GM12891 (cell line): ENCODE measurements at regions not wholly inside any gene's neighbourhood (a gene's known extent, or its start where the extent isn't known, plus 50 kb on each side); places are given as distances from the start of the nearest gene placed in this dataset.

Source experiments
- DNase-seq: peaks from one replicate; pipeline ENCODE4 v3.0.0; 2011; ENCODE audit warnings: low spot score; ENCODE audit not compliant: insufficient read length
- FAIRE-seq: peaks from 2 replicates; lab custom pipeline; 2011; peaks lifted over from hg19 to GRCh38; lab: Jason Lieb, UNC
- PAX5 ChIP-seq: IDR thresholded peaks from 2 replicates; pipeline ENCODE4 v1.6.1; 2011; ENCODE audit warnings: low read length, moderate library complexity, mild to moderate bottlenecking; ENCODE audit not compliant: insufficient read depth, severe bottlenecking
- POLR2A ChIP-seq: IDR thresholded peaks from 2 replicates; pipeline ENCODE4 v1.6.1; 2011; ENCODE audit warnings: low read depth, low read length, control low read depth
- POLR2AphosphoS5 ChIP-seq: IDR thresholded peaks from 2 replicates; pipeline ENCODE4 v1.6.1; 2011; ENCODE audit warnings: low read depth, low read length, control low read depth
- POU2F2 ChIP-seq: IDR thresholded peaks from 2 replicates; pipeline ENCODE4 v1.6.1; 2011; ENCODE audit warnings: low read depth, mild to moderate bottlenecking, control low read depth, low read length, moderate library complexity
- SPI1 ChIP-seq: IDR thresholded peaks from 2 replicates; pipeline ENCODE4 v1.6.1; 2011; ENCODE audit warnings: low read depth, low read length, control low read depth
- TAF1 ChIP-seq: IDR thresholded peaks from 2 replicates; pipeline ENCODE4 v1.6.1; 2011; ENCODE audit warnings: low read depth, low read length, control low read depth

GRCh38 chr16:5903153-5903552 is 805.6 kb upstream of the EEF2KMT start:
- FAIRE-seq (no peak), DNase-seq (no peak)
- TF ChIP-seq PAX5 (no peak), POU2F2 (no peak), TAF1 (no peak), POLR2A (no peak), POLR2AphosphoS5 (no peak), SPI1 (no peak)

- no peak for TF ChIP-seq POLR2AphosphoS5
- no peak for TF ChIP-seq PAX5
- TF ChIP-seq POLR2A: no peak
- no peak for TF ChIP-seq TAF1
- no peak for TF ChIP-seq SPI1
- no peak for TF ChIP-seq POU2F2
- DNase-seq (no peak), FAIRE-seq (no peak)
Observed at GRCh38 chr16:5900046-5900445, 802.5 kb upstream of the EEF2KMT start.

GRCh38 chr16:5895976-5896375 is 798.4 kb upstream of the EEF2KMT start:
- no peak for TF ChIP-seq POLR2AphosphoS5
- no peak for TF ChIP-seq TAF1
- TF ChIP-seq PAX5: no peak
- TF ChIP-seq POLR2A: no peak
- TF ChIP-seq SPI1: no peak
- TF ChIP-seq POU2F2: no peak
- FAIRE-seq (no peak), DNase-seq (no peak)

GRCh38 chr16:5895137-5895536 is 797.5 kb upstream of the EEF2KMT start:
- FAIRE-seq (no peak), DNase-seq (no peak)
- TF ChIP-seq POU2F2: no peak
- no peak for TF ChIP-seq TAF1
- TF ChIP-seq SPI1: no peak
- TF ChIP-seq PAX5: no peak
- TF ChIP-seq POLR2AphosphoS5: no peak
- no peak for TF ChIP-seq POLR2A

DNA sequence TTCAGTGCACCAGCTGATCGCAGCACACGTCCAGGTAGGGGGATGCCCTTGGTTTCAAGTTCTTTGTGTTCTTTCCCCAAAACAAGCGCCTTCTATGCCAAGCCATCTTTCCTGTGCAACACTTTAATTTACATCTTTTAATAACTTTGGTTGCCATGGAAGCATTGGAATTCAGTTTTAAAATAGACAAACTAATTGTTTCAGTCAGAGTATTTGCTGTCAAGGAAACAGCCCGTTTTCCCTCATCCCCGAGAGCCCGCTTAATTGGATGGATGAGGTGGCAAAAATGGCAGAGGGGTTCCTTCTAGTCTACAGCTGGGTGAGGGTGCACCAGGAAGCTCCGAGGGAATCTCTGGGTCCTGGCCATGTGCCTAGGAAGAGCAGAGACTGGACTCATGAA is 793.7 kb upstream of the EEF2KMT start:
- TF ChIP-seq POU2F2: no peak
- TF ChIP-seq TAF1: no peak
- TF ChIP-seq PAX5: no peak
- no peak for TF ChIP-seq SPI1
- no peak for TF ChIP-seq POLR2A
- TF ChIP-seq POLR2AphosphoS5: no peak
- DNase-seq: no peak
- FAIRE-seq: no peak

DNA sequence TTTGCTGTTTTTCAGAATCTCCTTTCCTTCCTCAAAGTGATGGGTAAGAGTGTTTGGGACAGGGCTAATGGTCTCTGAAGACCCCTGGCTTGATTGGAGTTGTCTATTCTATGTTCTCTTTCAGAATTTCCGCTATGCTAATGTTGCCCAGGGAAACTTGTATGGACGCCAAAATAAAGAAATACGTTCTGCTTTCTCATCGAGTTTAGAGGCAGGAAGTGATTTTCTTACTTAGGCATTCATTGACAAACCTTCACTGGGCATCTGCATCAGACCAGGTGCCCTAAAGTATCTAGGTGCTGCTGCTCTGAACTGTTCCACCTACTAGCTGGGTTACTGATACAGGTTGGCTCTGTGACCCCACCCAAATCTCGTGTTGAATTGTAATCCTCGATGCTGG is 787.9 kb upstream of the EEF2KMT start:
- DNase-seq: no peak
- FAIRE-seq: no peak

GRCh38 chr16:5884996-5885395 is 787.4 kb upstream of the EEF2KMT start:
- FAIRE-seq: no peak
- no peak for TF ChIP-seq POLR2AphosphoS5
- TF ChIP-seq POU2F2: no peak
- TF ChIP-seq POLR2A: no peak
- no peak for TF ChIP-seq TAF1
- no peak for TF ChIP-seq PAX5
- no peak for TF ChIP-seq SPI1
- no peak for DNase-seq

More for the DNA sequence above, 787.9 kb upstream of the EEF2KMT start:
- TF ChIP-seq SPI1 (no peak), PAX5 (no peak), POLR2AphosphoS5 (no peak), POLR2A (no peak), TAF1 (no peak), POU2F2 (no peak)

GRCh38 chr16:5884339-5884738 is 786.7 kb upstream of the EEF2KMT start:
- TF ChIP-seq POLR2A (no peak), POU2F2 (no peak), TAF1 (no peak), POLR2AphosphoS5 (no peak), PAX5 (no peak), SPI1 (no peak)
- FAIRE-seq (no peak), DNase-seq (no peak)

- FAIRE-seq: no peak
- DNase-seq: no peak
- TF ChIP-seq POLR2AphosphoS5: no peak
- no peak for TF ChIP-seq PAX5
- no peak for TF ChIP-seq SPI1
- no peak for TF ChIP-seq POLR2A
- no peak for TF ChIP-seq TAF1
- no peak for TF ChIP-seq POU2F2
Observed at GRCh38 chr16:5882087-5882640, 784.6 kb upstream of the EEF2KMT start.

DNA sequence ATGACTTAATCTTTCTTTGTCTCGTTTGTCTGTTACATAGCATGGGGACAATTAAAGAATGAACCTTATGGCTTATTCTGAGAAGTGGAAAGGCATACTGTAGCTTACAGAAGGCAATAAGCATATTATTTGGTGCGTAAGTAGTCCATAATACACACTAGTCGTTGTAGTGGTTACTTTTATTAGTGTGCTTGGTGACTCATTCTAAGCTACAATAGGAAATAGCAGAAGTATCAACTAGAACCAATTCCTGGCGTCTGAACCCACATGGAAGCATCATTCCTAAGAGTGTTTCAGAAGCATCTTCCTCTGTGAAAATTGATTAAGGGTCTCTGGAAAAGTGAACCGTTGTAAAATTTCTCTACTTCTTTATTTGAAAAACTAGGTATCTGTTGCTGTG is 777.8 kb upstream of the EEF2KMT start:
- TF ChIP-seq POU2F2: no peak
- no peak for TF ChIP-seq POLR2A
- TF ChIP-seq TAF1: no peak
- no peak for TF ChIP-seq SPI1
- TF ChIP-seq POLR2AphosphoS5: no peak
- no peak for TF ChIP-seq PAX5
- DNase-seq (no peak), FAIRE-seq (no peak)
